Activated CD8-positive, alpha-beta T cell treated with anti-CD3 and anti-CD28 coated beads for 36 hours (primary cell): ENCODE measurements at regions not wholly inside any gene's neighbourhood (a gene's known extent, or its start where the extent isn't known, plus 50 kb on each side); places are given as distances from the start of the nearest gene placed in this dataset.

Experiments
- ATAC-seq: fragments of 200-7000 bp; cut with Tn5 transposase; one replicate; pipeline ENCODE4 v1.10.0; 2021; ENCODE audit warnings: mild to moderate bottlenecking, moderate library complexity
- CTCF ChIA-PET: fragments of 350-600 bp; sonication (Branson Sonifier 250); formaldehyde crosslinking; loops from one replicate; lab custom pipeline; 2021; ENCODE audit warnings: antibody characterized with exemption; lab: Charles Lee
- POLR2A ChIA-PET: fragments of 350-600 bp; sonication (Branson Sonifier 250); formaldehyde crosslinking; loops from one replicate; lab custom pipeline; 2021; ENCODE audit warnings: antibody characterized with exemption; lab: Charles Lee
- DNase-seq: peaks from one replicate; pipeline ENCODE4 v3.0.0-alpha.2; 2020
- H3K27ac Mint-ChIP-seq: one replicate; pipeline ENCODE4 v1.8.0; 2021; ENCODE audit warnings: mild to moderate bottlenecking, mixed read lengths
- H3K27me3 Mint-ChIP-seq: one replicate; pipeline ENCODE4 v1.8.0; 2021; ENCODE audit warnings: mixed read lengths
- H3K36me3 Mint-ChIP-seq: one replicate; pipeline ENCODE4 v1.8.0; 2021; ENCODE audit warnings: low read depth, mixed read lengths
- H3K4me1 Mint-ChIP-seq: one replicate; pipeline ENCODE4 v1.8.0; 2021; ENCODE audit warnings: low read depth, mixed read lengths
- H3K4me3 Mint-ChIP-seq: one replicate; pipeline ENCODE4 v1.8.0; 2021; ENCODE audit warnings: mild to moderate bottlenecking, moderate library complexity, mixed read lengths
- H3K9me3 Mint-ChIP-seq: one replicate; pipeline ENCODE4 v1.8.0; 2021; ENCODE audit warnings: mixed read lengths
- CTCF ChIP-seq: fragments of 200-600 bp; IDR thresholded peaks from one replicate; pipeline ENCODE4 v1.8.0; 2022; ENCODE audit warnings: antibody characterized with exemption, mild to moderate bottlenecking
- intact Hi-C: fragments of 100-400 bp; cut with micrococcal nuclease; formaldehyde crosslinking; loops from one replicate; pipeline ENCODE4 v1.10.0; 2022

GRCh38 chr11:109845437-109845836 is 247.8 kb upstream of the ZC3H12C start:
- H3K27ac Mint-ChIP-seq = no peak overlapping the region
- DNase-seq (no peak), ATAC-seq (no peak)
- ChIA-PET CTCF (no interaction called here), POLR2A (no interaction called here)
- no peaks in the 10 kb centered on the region for H3K9me3 Mint-ChIP-seq
- intact Hi-C loops = no loop called here
- no peak overlapping the region for H3K4me3 Mint-ChIP-seq
- H3K27me3 Mint-ChIP-seq = no peaks in the 10 kb centered on the region
- no peaks in the 10 kb centered on the region for H3K36me3 Mint-ChIP-seq
- TF ChIP-seq CTCF = no peak
- no peaks in the 10 kb centered on the region for H3K4me1 Mint-ChIP-seq

GRCh38 chr11:109847621-109848020 is 245.6 kb upstream of the ZC3H12C start:
- intact Hi-C loops = no loop called here
- no peak for TF ChIP-seq CTCF
- no peaks in the 10 kb centered on the region for H3K9me3 Mint-ChIP-seq
- no peak overlapping the region for H3K4me3 Mint-ChIP-seq
- no peak overlapping the region for H3K27ac Mint-ChIP-seq
- H3K4me1 Mint-ChIP-seq = no peaks in the 10 kb centered on the region
- no peaks in the 10 kb centered on the region for H3K27me3 Mint-ChIP-seq
- CTCF ChIA-PET = interaction anchor here (1.6 kb wide), 1 partner anchor 9 kb away, joined by 3 read pairs; no protein-coding TSS in a partner anchor
- no peak for DNase-seq
- no peak for ATAC-seq
- H3K36me3 Mint-ChIP-seq = no peaks in the 10 kb centered on the region
- POLR2A ChIA-PET = no interaction called here

DNA sequence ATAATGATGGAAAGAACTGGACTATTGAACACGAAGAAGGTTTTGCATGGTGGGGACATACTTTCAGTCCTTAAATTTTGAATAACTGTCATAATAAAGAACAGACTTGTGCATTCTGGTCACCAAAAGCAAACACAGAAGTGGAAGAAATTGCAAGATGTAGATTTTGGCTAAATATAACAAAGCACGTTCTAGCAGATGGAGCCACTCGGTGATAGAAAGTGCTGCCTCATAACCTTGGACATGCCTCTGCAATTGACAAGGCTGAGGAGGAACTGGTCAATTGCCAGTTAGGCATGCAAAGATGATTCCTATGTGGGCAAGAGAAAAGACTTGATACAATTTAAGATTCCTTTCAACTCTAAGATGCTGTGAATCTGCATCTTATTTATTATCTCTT is 244.1 kb upstream of the ZC3H12C start:
- POLR2A ChIA-PET = no interaction called here
- Mint-ChIP-seq H3K27me3 (no peaks in the 10 kb centered on the region), H3K4me1 (no peaks in the 10 kb centered on the region), H3K4me3 (no peak overlapping the region), H3K36me3 (no peaks in the 10 kb centered on the region), H3K9me3 (no peaks in the 10 kb centered on the region), H3K27ac (no peak overlapping the region)
- ATAC-seq = no peak
- no peak for TF ChIP-seq CTCF
- CTCF ChIA-PET = interaction anchor here (1.6 kb wide), 1 partner anchor 8 kb away, joined by 3 read pairs; no protein-coding TSS in a partner anchor
- no peak for DNase-seq
- intact Hi-C loops = no loop called here

DNA sequence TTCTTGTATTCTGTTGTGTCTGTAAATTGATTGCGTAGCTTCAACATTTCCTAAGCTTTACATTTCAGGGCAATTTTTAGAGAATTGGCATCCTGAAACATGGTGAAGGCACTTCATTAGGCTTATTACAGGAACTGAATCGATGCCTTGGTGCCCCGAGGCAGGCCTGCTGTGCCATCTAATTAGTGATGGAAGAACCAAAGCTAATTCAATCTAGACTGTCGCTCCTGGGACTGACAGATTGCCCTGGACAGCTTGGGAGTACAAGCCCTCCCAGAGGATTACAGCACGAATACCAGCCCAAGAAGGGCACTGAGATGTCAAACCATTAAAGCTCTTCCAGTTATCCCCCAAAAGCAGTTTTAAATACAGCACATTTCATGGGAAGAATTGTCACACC is 243.2 kb upstream of the ZC3H12C start:
- no peak for DNase-seq
- no peaks in the 10 kb centered on the region for H3K9me3 Mint-ChIP-seq
- no peak overlapping the region for H3K4me3 Mint-ChIP-seq
- H3K36me3 Mint-ChIP-seq = no peaks in the 10 kb centered on the region
- intact Hi-C loops = loop anchor here (5.0 kb wide), 1 partner anchor 87 kb away; no protein-coding TSS in a partner anchor
- ChIA-PET CTCF (no interaction called here), POLR2A (no interaction called here)
- no peak overlapping the region for H3K27ac Mint-ChIP-seq
- H3K4me1 Mint-ChIP-seq = no peaks in the 10 kb centered on the region
- no peak for TF ChIP-seq CTCF
- no peaks in the 10 kb centered on the region for H3K27me3 Mint-ChIP-seq
- ATAC-seq = no peak

DNA sequence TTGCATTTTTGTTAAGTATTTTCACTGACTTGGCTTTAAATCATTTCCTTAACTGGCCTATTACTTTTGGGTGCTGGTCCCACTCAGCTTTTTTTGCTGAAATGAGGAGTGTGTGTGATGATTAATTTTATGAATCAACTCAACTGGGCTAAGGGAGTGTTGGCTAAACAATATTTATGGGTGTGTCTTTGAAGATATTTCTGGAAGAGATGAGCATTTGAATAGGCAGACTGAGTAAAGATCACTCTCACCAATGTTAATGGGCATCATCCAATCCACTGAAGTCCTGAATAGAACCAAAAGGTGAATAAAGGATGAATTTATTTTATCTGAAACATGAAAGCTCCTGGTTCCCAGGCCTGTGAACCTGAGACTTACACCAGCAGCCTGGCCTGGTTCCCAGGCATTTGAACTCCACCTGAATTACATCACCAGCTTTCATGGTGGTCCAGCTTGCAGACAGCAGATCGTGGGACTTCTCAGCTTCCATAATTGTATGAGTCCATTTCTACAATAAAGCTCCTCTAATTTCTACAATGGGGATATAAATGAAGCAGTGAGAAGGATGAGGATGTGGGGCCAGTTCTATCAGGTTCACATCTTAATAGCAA is 241.3 kb upstream of the ZC3H12C start:
- ChIA-PET CTCF (no interaction called here), POLR2A (no interaction called here)
- Mint-ChIP-seq H3K27ac (no peak overlapping the region), H3K4me1 (no peaks in the 10 kb centered on the region), H3K4me3 (no peak overlapping the region), H3K27me3 (no peaks in the 10 kb centered on the region), H3K9me3 (no peaks in the 10 kb centered on the region), H3K36me3 (no peaks in the 10 kb centered on the region)
- DNase-seq (no peak), ATAC-seq (no peak)
- intact Hi-C loops = loop anchor here (5.0 kb wide), 1 partner anchor 85 kb away; no protein-coding TSS in a partner anchor
- TF ChIP-seq CTCF = no peak
